ENCODE measurements at regions not wholly inside any gene's neighbourhood (a gene's known extent, or its start where the extent isn't known, plus 50 kb on each side); places are given as distances from the start of the nearest gene placed in this dataset.

DNA sequence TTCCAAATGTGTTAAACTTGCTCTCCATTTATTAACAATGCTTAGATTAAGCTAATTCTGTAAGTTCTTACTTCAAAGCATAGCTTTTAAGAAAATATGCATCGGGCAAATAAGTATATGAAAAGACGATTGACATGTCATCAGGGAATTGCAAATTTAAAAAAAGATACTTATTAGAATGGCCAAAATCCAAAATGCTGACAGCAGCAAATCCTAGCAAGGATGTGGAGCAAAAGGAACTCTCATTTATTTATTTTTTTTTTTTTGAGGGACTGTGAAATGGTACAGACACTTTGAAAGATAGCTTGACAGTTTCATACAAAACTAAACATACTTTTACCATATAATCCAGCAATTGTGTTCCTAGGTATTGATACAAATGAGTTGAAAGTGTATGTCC lies 779.5 kb upstream of the MDGA2 start:
- DNase-seq = no peak
- no peak overlapping the region for H4K12ac ChIP-seq (ENCODE audit: low read depth, low read length)
- no peaks in the 10 kb centered on the region for H3K79me2 ChIP-seq (ENCODE audit: control insufficient read depth, insufficient read depth, low read length, poor library complexity)
- no peak overlapping the region for H3K9ac ChIP-seq (ENCODE audit: low read length)
- no peaks in the 10 kb centered on the region for H3K79me1 ChIP-seq (ENCODE audit: low read length)
- H3K4me2 ChIP-seq (ENCODE audit: low read length) = no peak overlapping the region
- H2AFZ ChIP-seq (ENCODE audit: insufficient read depth, low read length, poor library complexity) = no peak overlapping the region
- no peak overlapping the region for H4K8ac ChIP-seq (ENCODE audit: low read depth, low read length)
- no peak overlapping the region for H3K4me3 ChIP-seq (ENCODE audit: low read depth, low read length)
- no peak overlapping the region for H3K14ac ChIP-seq (ENCODE audit: low read length)
- no peaks in the 10 kb centered on the region for H3K27me3 ChIP-seq (ENCODE audit: insufficient read depth, low read length)
- WGBS (ENCODE audit: extremely low coverage, insufficient coverage, insufficient read length) = no CpG with 5 or more reads among the region's 2 CpGs
- H2AK5ac ChIP-seq (ENCODE audit: low read length) = no peak overlapping the region
- no peaks in the 10 kb centered on the region for H3K4me1 ChIP-seq (ENCODE audit: control insufficient read depth in 1 of 2, insufficient read depth in 2 of 2, low read length in 2 of 2)
- H3K9me3 ChIP-seq (ENCODE audit: insufficient read depth, low read depth, low read length) = no peaks in the 10 kb centered on the region
- no peak overlapping the region for H2BK12ac ChIP-seq (ENCODE audit: low read length)
- H3K23ac ChIP-seq (ENCODE audit: low read length) = no peak overlapping the region
- no peak overlapping the region for H4K91ac ChIP-seq (ENCODE audit: low read depth, low read length)
- no peak overlapping the region for H3K4ac ChIP-seq (ENCODE audit: low read depth, low read length)
- no peak overlapping the region for H2BK120ac ChIP-seq (ENCODE audit: insufficient read depth, low read length, poor library complexity)
- H2BK5ac ChIP-seq (ENCODE audit: low read depth, low read length, poor library complexity) = no peak overlapping the region
- no peaks in the 10 kb centered on the region for H3K36me3 ChIP-seq (ENCODE audit: control insufficient read depth in 1 of 2, insufficient read depth in 2 of 2, low read length in 2 of 2)
- no peak overlapping the region for H3K27ac ChIP-seq (ENCODE audit: low read depth, low read length)
- H3K18ac ChIP-seq (ENCODE audit: low read length) = no peak overlapping the region

DNA sequence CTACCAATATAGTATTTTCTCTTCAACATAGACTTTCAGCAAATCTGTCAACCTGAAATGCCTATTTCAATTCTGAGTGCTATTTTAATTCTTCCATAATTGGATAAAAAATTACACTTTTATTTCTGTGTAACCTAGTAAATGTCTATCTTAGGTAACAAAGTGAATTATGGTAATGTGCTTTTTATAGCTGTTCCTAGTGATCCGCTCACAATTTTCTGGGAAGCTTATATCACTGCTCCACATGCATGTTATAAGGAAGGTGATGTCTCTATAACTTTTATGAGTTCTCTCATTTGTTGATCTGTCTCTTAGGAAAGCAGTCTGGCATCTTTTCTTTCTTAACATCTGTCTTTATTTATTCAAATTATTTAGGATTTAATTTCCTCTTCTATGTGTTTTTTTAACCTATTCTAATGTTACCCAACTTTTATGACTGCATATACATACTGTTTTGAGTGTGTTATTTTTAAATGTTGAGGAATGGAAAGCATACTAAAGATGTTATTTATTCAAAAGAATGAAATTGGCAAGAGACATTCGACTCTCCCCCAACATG lies 777.1 kb upstream of the MDGA2 start:
- Histone ChIP-seq H2BK120ac (ENCODE audit: insufficient read depth, low read length, poor library complexity) (no peak overlapping the region), H3K4me2 (ENCODE audit: low read length) (no peak overlapping the region), H3K79me1 (ENCODE audit: low read length) (no peaks in the 10 kb centered on the region), H3K4me1 (ENCODE audit: control insufficient read depth in 1 of 2, insufficient read depth in 2 of 2, low read length in 2 of 2) (no peaks in the 10 kb centered on the region), H3K23ac (ENCODE audit: low read length) (no peak overlapping the region), H2BK5ac (ENCODE audit: low read depth, low read length, poor library complexity) (no peak overlapping the region), H3K27me3 (ENCODE audit: insufficient read depth, low read length) (no peaks in the 10 kb centered on the region), H2BK12ac (ENCODE audit: low read length) (no peak overlapping the region), H3K4ac (ENCODE audit: low read depth, low read length) (no peak overlapping the region), H4K8ac (ENCODE audit: low read depth, low read length) (no peak overlapping the region), H3K9ac (ENCODE audit: low read length) (no peak overlapping the region), H3K79me2 (ENCODE audit: control insufficient read depth, insufficient read depth, low read length, poor library complexity) (no peaks in the 10 kb centered on the region), H4K91ac (ENCODE audit: low read depth, low read length) (no peak overlapping the region), H3K27ac (ENCODE audit: low read depth, low read length) (no peak overlapping the region), H2AK5ac (ENCODE audit: low read length) (no peak overlapping the region), H4K12ac (ENCODE audit: low read depth, low read length) (no peak overlapping the region), H3K14ac (ENCODE audit: low read length) (no peak overlapping the region), H3K36me3 (ENCODE audit: control insufficient read depth in 1 of 2, insufficient read depth in 2 of 2, low read length in 2 of 2) (no peaks in the 10 kb centered on the region), H3K18ac (ENCODE audit: low read length) (no peak overlapping the region), H3K9me3 (ENCODE audit: insufficient read depth, low read depth, low read length) (no peaks in the 10 kb centered on the region), H2AFZ (ENCODE audit: insufficient read depth, low read length, poor library complexity) (no peak overlapping the region), H3K4me3 (ENCODE audit: low read depth, low read length) (no peak overlapping the region)
- no CpG with 5 or more reads among the region's 2 CpGs for WGBS (ENCODE audit: extremely low coverage, insufficient coverage, insufficient read length)
- DNase-seq = no peak

GRCh38 chr14:48435221-48435620 lies 759.8 kb upstream of the MDGA2 start:
- Histone ChIP-seq H3K79me2 (ENCODE audit: control insufficient read depth, insufficient read depth, low read length, poor library complexity) (no peaks in the 10 kb centered on the region), H2BK5ac (ENCODE audit: low read depth, low read length, poor library complexity) (no peak overlapping the region), H2AK5ac (ENCODE audit: low read length) (no peak overlapping the region), H3K4me1 (ENCODE audit: control insufficient read depth in 1 of 2, insufficient read depth in 2 of 2, low read length in 2 of 2) (no peaks in the 10 kb centered on the region), H2AFZ (ENCODE audit: insufficient read depth, low read length, poor library complexity) (no peak overlapping the region), H4K8ac (ENCODE audit: low read depth, low read length) (no peak overlapping the region), H3K27ac (ENCODE audit: low read depth, low read length) (no peak overlapping the region), H3K27me3 (ENCODE audit: insufficient read depth, low read length) (no peaks in the 10 kb centered on the region), H3K18ac (ENCODE audit: low read length) (no peak overlapping the region), H2BK120ac (ENCODE audit: insufficient read depth, low read length, poor library complexity) (no peak overlapping the region), H3K23ac (ENCODE audit: low read length) (no peak overlapping the region), H3K9me3 (ENCODE audit: insufficient read depth, low read depth, low read length) (no peaks in the 10 kb centered on the region), H2BK12ac (ENCODE audit: low read length) (no peak overlapping the region), H3K9ac (ENCODE audit: low read length) (no peak overlapping the region), H3K4me2 (ENCODE audit: low read length) (no peak overlapping the region), H3K14ac (ENCODE audit: low read length) (no peak overlapping the region), H4K12ac (ENCODE audit: low read depth, low read length) (no peak overlapping the region), H3K36me3 (ENCODE audit: control insufficient read depth in 1 of 2, insufficient read depth in 2 of 2, low read length in 2 of 2) (no peaks in the 10 kb centered on the region), H4K91ac (ENCODE audit: low read depth, low read length) (no peak overlapping the region), H3K79me1 (ENCODE audit: low read length) (no peaks in the 10 kb centered on the region), H3K4me3 (ENCODE audit: low read depth, low read length) (no peak overlapping the region), H3K4ac (ENCODE audit: low read depth, low read length) (no peak overlapping the region)
- DNase-seq = no peak
- no CpG with 5 or more reads among the region's 2 CpGs for WGBS (ENCODE audit: extremely low coverage, insufficient coverage, insufficient read length)

GRCh38 chr14:48430805-48431204 lies 755.4 kb upstream of the MDGA2 start:
- H3K4ac ChIP-seq (ENCODE audit: low read depth, low read length) = no peak overlapping the region
- no peak overlapping the region for H3K4me2 ChIP-seq (ENCODE audit: low read length)
- H2BK120ac ChIP-seq (ENCODE audit: insufficient read depth, low read length, poor library complexity) = no peak overlapping the region
- DNase-seq = no peak
- no peaks in the 10 kb centered on the region for H3K4me1 ChIP-seq (ENCODE audit: control insufficient read depth in 1 of 2, insufficient read depth in 2 of 2, low read length in 2 of 2)
- H3K27ac ChIP-seq (ENCODE audit: low read depth, low read length) = no peak overlapping the region
- no peak overlapping the region for H3K14ac ChIP-seq (ENCODE audit: low read length)
- no peaks in the 10 kb centered on the region for H3K79me2 ChIP-seq (ENCODE audit: control insufficient read depth, insufficient read depth, low read length, poor library complexity)
- no peak overlapping the region for H2AFZ ChIP-seq (ENCODE audit: insufficient read depth, low read length, poor library complexity)
- no peaks in the 10 kb centered on the region for H3K27me3 ChIP-seq (ENCODE audit: insufficient read depth, low read length)
- no CpG with 5 or more reads among the region's 5 CpGs for WGBS (ENCODE audit: extremely low coverage, insufficient coverage, insufficient read length)
- H3K36me3 ChIP-seq (ENCODE audit: control insufficient read depth in 1 of 2, insufficient read depth in 2 of 2, low read length in 2 of 2) = no peaks in the 10 kb centered on the region
- no peak overlapping the region for H4K91ac ChIP-seq (ENCODE audit: low read depth, low read length)
- H4K12ac ChIP-seq (ENCODE audit: low read depth, low read length) = no peak overlapping the region
- H3K9me3 ChIP-seq (ENCODE audit: insufficient read depth, low read depth, low read length) = no peaks in the 10 kb centered on the region
- no peak overlapping the region for H3K9ac ChIP-seq (ENCODE audit: low read length)
- H3K79me1 ChIP-seq (ENCODE audit: low read length) = no peaks in the 10 kb centered on the region
- no peak overlapping the region for H3K23ac ChIP-seq (ENCODE audit: low read length)
- H4K8ac ChIP-seq (ENCODE audit: low read depth, low read length) = no peak overlapping the region
- H3K4me3 ChIP-seq (ENCODE audit: low read depth, low read length) = no peak overlapping the region
- no peak overlapping the region for H3K18ac ChIP-seq (ENCODE audit: low read length)
- no peak overlapping the region for H2BK5ac ChIP-seq (ENCODE audit: low read depth, low read length, poor library complexity)
- H2BK12ac ChIP-seq (ENCODE audit: low read length) = no peak overlapping the region
- H2AK5ac ChIP-seq (ENCODE audit: low read length) = no peak overlapping the region
